ENCODE measurements at regions not wholly inside any gene's neighbourhood (a gene's known extent, or its start where the extent isn't known, plus 50 kb on each side); places are given as distances from the start of the nearest gene placed in this dataset.
A peak's percentile ranks its signal among the peaks of the same experiment; 100 is the strongest.

DNA sequence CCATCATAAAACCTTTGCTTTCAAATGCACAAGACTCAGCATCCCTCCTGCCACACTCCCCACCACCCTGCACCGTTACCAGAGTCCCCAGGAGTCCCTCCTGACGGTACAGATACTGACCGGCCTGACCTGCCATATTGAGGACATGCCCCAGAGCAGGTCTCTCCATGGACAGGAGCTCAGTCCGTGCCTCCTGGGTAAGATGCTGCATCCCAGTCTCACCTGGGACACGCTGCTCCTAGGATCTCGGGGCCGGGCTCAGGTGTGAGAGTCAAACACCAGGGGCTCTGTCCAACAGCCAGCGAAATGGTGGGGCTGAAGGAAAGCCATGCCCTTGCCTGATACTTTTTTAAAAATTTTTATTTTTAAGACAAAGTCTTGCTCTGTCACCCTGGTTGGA is 328.3 kb downstream of the SHANK2 start:
- H3K4me3 ChIP-seq = no peak overlapping the region
- Mint-ChIP-seq H3K4me1 (peaks cover 24% of the 10 kb centered on the region), H3K27me3 (ENCODE audit: insufficient read depth, low read depth, poor library complexity) (peaks cover 7% of the 10 kb centered on the region), H3K36me3 (ENCODE audit: low read depth) (peaks cover 48% of the 10 kb centered on the region), H3K4me3 (no peak overlapping the region), H3K27ac (no peak overlapping the region), H3K9me3 (peaks cover 35% of the 10 kb centered on the region)
- H3K4me2 ChIP-seq = no peak overlapping the region
- DNase-seq (ENCODE audit: low spot score) (no peak), ATAC-seq (no peak)
- peaks cover 11% of the 10 kb centered on the region for H3K4me1 ChIP-seq (ENCODE audit: insufficient read depth)
- TF ChIP-seq STAT1 (IDR thresholded peaks at IDR 0.05; ENCODE audit: unreplicated experiment) = no peak
- TF ChIP-seq EZH2 (IDR thresholded peaks at IDR 0.05; ENCODE audit: low read depth, unreplicated experiment) = no peak
- TF ChIP-seq JUNB (IDR thresholded peaks at IDR 0.05; ENCODE audit: unreplicated experiment) = no peak
- TF ChIP-seq, protein P1, sequence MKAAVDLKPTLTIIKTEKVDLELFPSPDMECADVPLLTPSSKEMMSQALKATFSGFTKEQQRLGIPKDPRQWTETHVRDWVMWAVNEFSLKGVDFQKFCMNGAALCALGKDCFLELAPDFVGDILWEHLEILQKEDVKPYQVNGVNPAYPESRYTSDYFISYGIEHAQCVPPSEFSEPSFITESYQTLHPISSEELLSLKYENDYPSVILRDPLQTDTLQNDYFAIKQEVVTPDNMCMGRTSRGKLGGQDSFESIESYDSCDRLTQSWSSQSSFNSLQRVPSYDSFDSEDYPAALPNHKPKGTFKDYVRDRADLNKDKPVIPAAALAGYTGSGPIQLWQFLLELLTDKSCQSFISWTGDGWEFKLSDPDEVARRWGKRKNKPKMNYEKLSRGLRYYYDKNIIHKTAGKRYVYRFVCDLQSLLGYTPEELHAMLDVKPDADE (IDR thresholded peaks at IDR 0.05) = no peak
- TF ChIP-seq CREB1 (CRISPR knock-in tag; IDR thresholded peaks at IDR 0.05; ENCODE audit: low read depth) = no peak
- TF ChIP-seq, protein P2, sequence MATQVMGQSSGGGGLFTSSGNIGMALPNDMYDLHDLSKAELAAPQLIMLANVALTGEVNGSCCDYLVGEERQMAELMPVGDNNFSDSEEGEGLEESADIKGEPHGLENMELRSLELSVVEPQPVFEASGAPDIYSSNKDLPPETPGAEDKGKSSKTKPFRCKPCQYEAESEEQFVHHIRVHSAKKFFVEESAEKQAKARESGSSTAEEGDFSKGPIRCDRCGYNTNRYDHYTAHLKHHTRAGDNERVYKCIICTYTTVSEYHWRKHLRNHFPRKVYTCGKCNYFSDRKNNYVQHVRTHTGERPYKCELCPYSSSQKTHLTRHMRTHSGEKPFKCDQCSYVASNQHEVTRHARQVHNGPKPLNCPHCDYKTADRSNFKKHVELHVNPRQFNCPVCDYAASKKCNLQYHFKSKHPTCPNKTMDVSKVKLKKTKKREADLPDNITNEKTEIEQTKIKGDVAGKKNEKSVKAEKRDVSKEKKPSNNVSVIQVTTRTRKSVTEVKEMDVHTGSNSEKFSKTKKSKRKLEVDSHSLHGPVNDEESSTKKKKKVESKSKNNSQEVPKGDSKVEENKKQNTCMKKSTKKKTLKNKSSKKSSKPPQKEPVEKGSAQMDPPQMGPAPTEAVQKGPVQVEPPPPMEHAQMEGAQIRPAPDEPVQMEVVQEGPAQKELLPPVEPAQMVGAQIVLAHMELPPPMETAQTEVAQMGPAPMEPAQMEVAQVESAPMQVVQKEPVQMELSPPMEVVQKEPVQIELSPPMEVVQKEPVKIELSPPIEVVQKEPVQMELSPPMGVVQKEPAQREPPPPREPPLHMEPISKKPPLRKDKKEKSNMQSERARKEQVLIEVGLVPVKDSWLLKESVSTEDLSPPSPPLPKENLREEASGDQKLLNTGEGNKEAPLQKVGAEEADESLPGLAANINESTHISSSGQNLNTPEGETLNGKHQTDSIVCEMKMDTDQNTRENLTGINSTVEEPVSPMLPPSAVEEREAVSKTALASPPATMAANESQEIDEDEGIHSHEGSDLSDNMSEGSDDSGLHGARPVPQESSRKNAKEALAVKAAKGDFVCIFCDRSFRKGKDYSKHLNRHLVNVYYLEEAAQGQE (IDR thresholded peaks at IDR 0.05; ENCODE audit: unreplicated experiment) = no peak
- H2AFZ ChIP-seq = no peak overlapping the region
- no peak overlapping the region for H3K27ac ChIP-seq (ENCODE audit: low read depth)
- no peaks in the 10 kb centered on the region for H3K27me3 ChIP-seq (ENCODE audit: insufficient read depth)
- H3K9me2 ChIP-seq (ENCODE audit: insufficient read depth) = no peaks in the 10 kb centered on the region; the same call in 1 of the 2 replicates
- H3K79me2 ChIP-seq (replicated peaks; ENCODE audit: insufficient read depth) = peaks cover 30% of the 10 kb centered on the region; the same call in 1 of the 2 replicates
- H3K36me3 ChIP-seq (ENCODE audit: insufficient read depth) = peaks cover 8% of the 10 kb centered on the region; the same call in 1 of the 2 replicates
- H4K20me1 ChIP-seq (replicated peaks; ENCODE audit: insufficient read depth) = peaks cover 12% of the 10 kb centered on the region
- no peaks in the 10 kb centered on the region for H3F3A ChIP-seq (replicated peaks; ENCODE audit: low read depth)

DNA sequence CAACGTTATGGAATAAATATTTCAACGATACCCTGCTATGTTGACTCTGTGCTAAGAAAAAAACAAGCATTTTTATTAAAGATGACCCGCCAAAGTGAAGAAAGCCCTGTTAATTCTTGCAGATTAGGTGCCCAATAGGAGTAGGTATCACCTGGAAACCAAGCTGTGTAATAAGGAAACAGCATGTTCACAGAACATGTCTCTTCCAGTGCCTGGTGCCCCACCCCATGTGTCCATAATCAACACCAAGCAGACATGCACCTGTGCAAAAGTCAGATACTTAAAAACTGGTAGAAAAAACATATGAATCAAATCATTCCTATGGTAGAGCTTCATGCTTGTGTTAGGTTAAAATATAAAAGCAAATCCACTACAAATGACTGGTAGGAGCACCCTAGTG is 327.1 kb downstream of the SHANK2 start:
- Histone ChIP-seq H4K20me1 (replicated peaks; ENCODE audit: insufficient read depth) (peaks cover 6% of the 10 kb centered on the region; the same call in 1 of the 2 replicates), H3K4me3 (no peak overlapping the region), H3K27ac (ENCODE audit: low read depth) (0 out of 2 replicates have a peak overlapping the region, but pooled peaks have one; percentile 7), H3F3A (replicated peaks; ENCODE audit: low read depth) (no peaks in the 10 kb centered on the region), H3K79me2 (replicated peaks; ENCODE audit: insufficient read depth) (peaks cover 26% of the 10 kb centered on the region; the same call in 1 of the 2 replicates), H2AFZ (no peak overlapping the region), H3K4me1 (ENCODE audit: insufficient read depth) (peaks cover 11% of the 10 kb centered on the region), H3K9me2 (ENCODE audit: insufficient read depth) (no peaks in the 10 kb centered on the region; the same call in 1 of the 2 replicates), H3K27me3 (ENCODE audit: insufficient read depth) (no peaks in the 10 kb centered on the region), H3K4me2 (no peak overlapping the region), H3K36me3 (ENCODE audit: insufficient read depth) (peaks cover 8% of the 10 kb centered on the region; the same call in 1 of the 2 replicates)
- H3K27ac Mint-ChIP-seq = no peak overlapping the region
- peaks cover 41% of the 10 kb centered on the region for H3K9me3 Mint-ChIP-seq
- DNase-seq (ENCODE audit: low spot score) = no peak
- peaks cover 24% of the 10 kb centered on the region for H3K4me1 Mint-ChIP-seq
- no peak overlapping the region for H3K4me3 Mint-ChIP-seq
- H3K27me3 Mint-ChIP-seq (ENCODE audit: insufficient read depth, low read depth, poor library complexity) = peaks cover 7% of the 10 kb centered on the region
- H3K36me3 Mint-ChIP-seq (ENCODE audit: low read depth) = peaks cover 54% of the 10 kb centered on the region
- no peak for ATAC-seq
- no peak for TF ChIP-seq ZNF114 (CRISPR knock-in tag; IDR thresholded peaks at IDR 0.05)
- TF ChIP-seq, protein P3, sequence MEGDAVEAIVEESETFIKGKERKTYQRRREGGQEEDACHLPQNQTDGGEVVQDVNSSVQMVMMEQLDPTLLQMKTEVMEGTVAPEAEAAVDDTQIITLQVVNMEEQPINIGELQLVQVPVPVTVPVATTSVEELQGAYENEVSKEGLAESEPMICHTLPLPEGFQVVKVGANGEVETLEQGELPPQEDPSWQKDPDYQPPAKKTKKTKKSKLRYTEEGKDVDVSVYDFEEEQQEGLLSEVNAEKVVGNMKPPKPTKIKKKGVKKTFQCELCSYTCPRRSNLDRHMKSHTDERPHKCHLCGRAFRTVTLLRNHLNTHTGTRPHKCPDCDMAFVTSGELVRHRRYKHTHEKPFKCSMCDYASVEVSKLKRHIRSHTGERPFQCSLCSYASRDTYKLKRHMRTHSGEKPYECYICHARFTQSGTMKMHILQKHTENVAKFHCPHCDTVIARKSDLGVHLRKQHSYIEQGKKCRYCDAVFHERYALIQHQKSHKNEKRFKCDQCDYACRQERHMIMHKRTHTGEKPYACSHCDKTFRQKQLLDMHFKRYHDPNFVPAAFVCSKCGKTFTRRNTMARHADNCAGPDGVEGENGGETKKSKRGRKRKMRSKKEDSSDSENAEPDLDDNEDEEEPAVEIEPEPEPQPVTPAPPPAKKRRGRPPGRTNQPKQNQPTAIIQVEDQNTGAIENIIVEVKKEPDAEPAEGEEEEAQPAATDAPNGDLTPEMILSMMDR (conservative IDR thresholded peaks at IDR 0.05; ENCODE audit: low read depth in 2 of 2) = no peak
- TF ChIP-seq, protein P1 (IDR thresholded peaks at IDR 0.05) = no peak
- no peak for TF ChIP-seq CREB1 (CRISPR knock-in tag; IDR thresholded peaks at IDR 0.05; ENCODE audit: low read depth)
- no peak for TF ChIP-seq POLR2AphosphoS5 (IDR thresholded peaks at IDR 0.05; ENCODE audit: low read depth)
- TF ChIP-seq ZNF331 (CRISPR knock-in tag; IDR thresholded peaks at IDR 0.05; ENCODE audit: low read depth) = no peak
- TF ChIP-seq, protein P2 (IDR thresholded peaks at IDR 0.05; ENCODE audit: unreplicated experiment) = no peak
- TF ChIP-seq JUNB (IDR thresholded peaks at IDR 0.05; ENCODE audit: unreplicated experiment) = no peak
- no peak for TF ChIP-seq EZH2 (IDR thresholded peaks at IDR 0.05; ENCODE audit: low read depth, unreplicated experiment)
- no peak for TF ChIP-seq STAT1 (IDR thresholded peaks at IDR 0.05; ENCODE audit: unreplicated experiment)
- TF ChIP-seq EZH2phosphoT487 (IDR thresholded peaks at IDR 0.05; ENCODE audit: unreplicated experiment) = no peak

Data from GM23338 (cell line).